PFSK-1 (cell line): ENCODE measurements at regions not wholly inside any gene's neighbourhood (a gene's known extent, or its start where the extent isn't known, plus 50 kb on each side); places are given as distances from the start of the nearest gene placed in this dataset.

ENCODE experiments used
- POLR2AphosphoS5 ChIP-seq: IDR thresholded peaks from 2 replicates; pipeline ENCODE4 v1.6.1; 2012; ENCODE audit warnings: low read depth, mild to moderate bottlenecking, control low read depth, low read length, moderate library complexity
- TAF1 ChIP-seq: IDR thresholded peaks from 2 replicates; pipeline ENCODE4 v1.6.1; 2012; ENCODE audit warnings: low read length, control low read depth, borderline replicate concordance; ENCODE audit not compliant: insufficient read depth
- TF ChIP-seq, protein P1 (sequence below), 2 experiments: IDR thresholded peaks; 2 replicates each; pipeline versions ENCODE4 v1.6.1 to v1.8.0; 2011 to 2012; ENCODE audit warnings: low read depth in 2 of 2, low read length in 2 of 2, control low read depth in 1 of 2, inconsistent platforms in 1 of 2, mild to moderate bottlenecking in 1 of 2, moderate library complexity in 1 of 2; ENCODE audit not compliant: insufficient read depth in 1 of 2

GRCh38 chr4:79662651-79663050 lies 254.6 kb upstream of the GK2 start:
- no peak for TF ChIP-seq POLR2AphosphoS5
- TF ChIP-seq TAF1: no peak
- TF ChIP-seq, protein P1, sequence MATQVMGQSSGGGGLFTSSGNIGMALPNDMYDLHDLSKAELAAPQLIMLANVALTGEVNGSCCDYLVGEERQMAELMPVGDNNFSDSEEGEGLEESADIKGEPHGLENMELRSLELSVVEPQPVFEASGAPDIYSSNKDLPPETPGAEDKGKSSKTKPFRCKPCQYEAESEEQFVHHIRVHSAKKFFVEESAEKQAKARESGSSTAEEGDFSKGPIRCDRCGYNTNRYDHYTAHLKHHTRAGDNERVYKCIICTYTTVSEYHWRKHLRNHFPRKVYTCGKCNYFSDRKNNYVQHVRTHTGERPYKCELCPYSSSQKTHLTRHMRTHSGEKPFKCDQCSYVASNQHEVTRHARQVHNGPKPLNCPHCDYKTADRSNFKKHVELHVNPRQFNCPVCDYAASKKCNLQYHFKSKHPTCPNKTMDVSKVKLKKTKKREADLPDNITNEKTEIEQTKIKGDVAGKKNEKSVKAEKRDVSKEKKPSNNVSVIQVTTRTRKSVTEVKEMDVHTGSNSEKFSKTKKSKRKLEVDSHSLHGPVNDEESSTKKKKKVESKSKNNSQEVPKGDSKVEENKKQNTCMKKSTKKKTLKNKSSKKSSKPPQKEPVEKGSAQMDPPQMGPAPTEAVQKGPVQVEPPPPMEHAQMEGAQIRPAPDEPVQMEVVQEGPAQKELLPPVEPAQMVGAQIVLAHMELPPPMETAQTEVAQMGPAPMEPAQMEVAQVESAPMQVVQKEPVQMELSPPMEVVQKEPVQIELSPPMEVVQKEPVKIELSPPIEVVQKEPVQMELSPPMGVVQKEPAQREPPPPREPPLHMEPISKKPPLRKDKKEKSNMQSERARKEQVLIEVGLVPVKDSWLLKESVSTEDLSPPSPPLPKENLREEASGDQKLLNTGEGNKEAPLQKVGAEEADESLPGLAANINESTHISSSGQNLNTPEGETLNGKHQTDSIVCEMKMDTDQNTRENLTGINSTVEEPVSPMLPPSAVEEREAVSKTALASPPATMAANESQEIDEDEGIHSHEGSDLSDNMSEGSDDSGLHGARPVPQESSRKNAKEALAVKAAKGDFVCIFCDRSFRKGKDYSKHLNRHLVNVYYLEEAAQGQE (IDR thresholded peaks at IDR 0.05; ENCODE audit: insufficient read depth in 1 of 2, low read depth in 2 of 2, low read length in 2 of 2): no peak
